OCI-LY1 (cell line): ENCODE measurements at regions not wholly inside any gene's neighbourhood (a gene's known extent, or its start where the extent isn't known, plus 50 kb on each side); places are given as distances from the start of the nearest gene placed in this dataset.

ENCODE experiments used
- H2AFZ ChIP-seq: fragments of 200-600 bp; sonication (generic), shearing (Covaris generic); 2 replicates; pipeline ENCODE4 v1.6.0; 2014; ENCODE audit warnings: antibody characterized with exemption, mild to moderate bottlenecking, low read length
- H3F3A ChIP-seq: fragments of 200-600 bp; sonication (generic), shearing (Covaris generic); 2 replicates; pipeline ENCODE4 v1.6.0; 2014; ENCODE audit warnings: mild to moderate bottlenecking, antibody characterized with exemption, low read length, moderate library complexity; ENCODE audit not compliant: insufficient read depth
- H3K27ac ChIP-seq: fragments of 200-600 bp; sonication (generic); 2 replicates; pipeline ENCODE4 v1.5.1; 2014; ENCODE audit warnings: low read length, mixed run types, mild to moderate bottlenecking, low read depth; ENCODE audit not compliant: poor library complexity, severe bottlenecking
- H3K27me3 ChIP-seq: fragments of 200-600 bp; sonication (generic); 2 replicates; pipeline ENCODE4 v1.6.0; 2014; ENCODE audit warnings: antibody characterized with exemption, mild to moderate bottlenecking, low read length, moderate library complexity; ENCODE audit not compliant: insufficient read depth
- H3K36me3 ChIP-seq: fragments of 200-600 bp; sonication (generic); 2 replicates; pipeline ENCODE4 v1.6.1; 2014; ENCODE audit warnings: mild to moderate bottlenecking, antibody characterized with exemption, low read length, moderate library complexity, mixed read lengths; ENCODE audit not compliant: insufficient read depth
- H3K4me1 ChIP-seq: fragments of 200-600 bp; sonication (generic); 2 replicates; pipeline ENCODE4 v1.5.1; 2014; ENCODE audit warnings: mild to moderate bottlenecking, low read length, moderate library complexity; ENCODE audit not compliant: insufficient read depth, severe bottlenecking
- H3K4me2 ChIP-seq: fragments of 200-600 bp; sonication (generic), shearing (Covaris generic); 2 replicates; pipeline ENCODE4 v1.6.1; 2014; ENCODE audit warnings: low read length
- H3K4me3 ChIP-seq: fragments of 200-600 bp; sonication (generic); 2 replicates; pipeline ENCODE4 v1.5.1; 2014; ENCODE audit warnings: low read length, low read depth, mild to moderate bottlenecking, mixed read lengths; ENCODE audit not compliant: poor library complexity, severe bottlenecking
- H3K79me2 ChIP-seq: fragments of 200-600 bp; shearing (Covaris generic); 2 replicates; pipeline ENCODE4 v1.6.1; 2016; ENCODE audit warnings: mixed run types, low read length, mixed read lengths; ENCODE audit not compliant: insufficient read depth
- H3K9ac ChIP-seq: fragments of 200-600 bp; sonication (generic), shearing (Covaris generic); 2 replicates; pipeline ENCODE4 v1.6.1; 2014; ENCODE audit warnings: mild to moderate bottlenecking, low read length, mixed read lengths
- H3K9me2 ChIP-seq: fragments of 200-600 bp; sonication (generic), shearing (Covaris generic); 2 replicates; pipeline ENCODE4 v1.6.1; 2014; ENCODE audit warnings: low read depth, mild to moderate bottlenecking, low read length, mixed read lengths
- H3K9me3 ChIP-seq: fragments of 200-600 bp; shearing (Covaris generic); 2 replicates; pipeline ENCODE4 v1.6.1; 2014; ENCODE audit warnings: low read length, mixed read lengths
- H4K20me1 ChIP-seq: fragments of 200-600 bp; sonication (generic), shearing (Covaris generic); 2 replicates; pipeline ENCODE4 v1.6.0; 2016; ENCODE audit warnings: mild to moderate bottlenecking, low read length; ENCODE audit not compliant: insufficient read depth
- CTCF ChIP-seq: fragments of 200-600 bp; sonication (generic), shearing (Covaris generic); IDR thresholded peaks from 2 replicates; pipeline ENCODE4 v1.5.1; 2017; ENCODE audit warnings: mild to moderate bottlenecking, antibody characterized with exemption, low read length, moderate library complexity, mixed read lengths
- EZH2 ChIP-seq: fragments of 200-600 bp; sonication (generic), shearing (Covaris generic); IDR thresholded peaks from 2 replicates; pipeline ENCODE4 v1.8.0; 2017; ENCODE audit warnings: borderline replicate concordance, mixed run types, mild to moderate bottlenecking, antibody characterized with exemption, low read length, moderate library complexity, mixed read lengths

DNA sequence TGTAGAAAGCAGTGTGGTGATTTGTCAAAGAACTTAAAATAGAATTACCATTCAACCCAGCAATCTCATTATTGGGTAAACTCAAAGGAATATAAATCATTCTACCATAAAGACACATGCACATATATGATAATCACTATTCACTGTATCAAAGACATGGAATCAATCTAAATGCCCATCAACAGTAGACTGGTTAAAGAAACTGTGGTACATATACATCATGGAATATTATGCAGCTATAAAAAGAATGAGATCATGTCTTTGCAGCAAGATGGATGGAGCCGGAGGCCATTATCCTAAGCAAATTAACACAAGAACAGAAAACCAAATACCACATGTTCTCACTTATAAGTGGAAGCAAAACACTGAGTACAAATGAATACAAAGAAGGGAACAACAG lies 281.5 kb upstream of the MAGI2 start:
- H3K4me2 ChIP-seq: no peak overlapping the region
- H3K4me3 ChIP-seq: no peak overlapping the region
- no peaks in the 10 kb centered on the region for H3K27me3 ChIP-seq
- TF ChIP-seq CTCF (no peak), EZH2 (no peak)
- no peaks in the 10 kb centered on the region for H3K4me1 ChIP-seq
- H2AFZ ChIP-seq: no peak overlapping the region
- H3K27ac ChIP-seq: no peak overlapping the region
- H3F3A ChIP-seq: no peaks in the 10 kb centered on the region
- no peaks in the 10 kb centered on the region for H3K9me2 ChIP-seq
- no peak overlapping the region for H3K9ac ChIP-seq
- no peaks in the 10 kb centered on the region for H4K20me1 ChIP-seq
- H3K9me3 ChIP-seq: peaks cover 5% of the 10 kb centered on the region; the same call in 1 of the 2 replicates
- no peaks in the 10 kb centered on the region for H3K36me3 ChIP-seq
- H3K79me2 ChIP-seq: no peaks in the 10 kb centered on the region

DNA sequence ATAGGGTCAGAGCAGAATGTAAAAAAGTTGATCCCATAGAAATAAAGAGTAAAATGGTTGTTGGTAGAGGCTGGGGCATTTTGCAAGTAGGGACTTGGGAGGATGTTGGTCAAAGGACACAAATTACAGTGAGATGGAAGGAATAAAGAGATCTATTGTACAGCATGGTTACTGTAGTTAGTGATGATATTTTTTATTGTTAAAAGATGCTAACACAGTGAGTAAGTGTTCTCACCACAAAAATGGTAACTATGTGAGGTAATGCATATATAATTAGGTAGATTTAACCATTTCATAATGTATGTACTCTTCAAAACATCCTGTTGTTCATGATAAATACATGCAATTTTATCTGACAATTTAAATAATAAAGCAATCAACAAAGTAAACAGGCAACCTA lies 280.7 kb upstream of the MAGI2 start:
- peaks cover 5% of the 10 kb centered on the region; the same call in 1 of the 2 replicates for H3K9me3 ChIP-seq
- no peaks in the 10 kb centered on the region for H4K20me1 ChIP-seq
- H2AFZ ChIP-seq: no peak overlapping the region
- H3K4me1 ChIP-seq: no peaks in the 10 kb centered on the region
- no peaks in the 10 kb centered on the region for H3K9me2 ChIP-seq
- H3K4me3 ChIP-seq: no peak overlapping the region
- H3K4me2 ChIP-seq: no peak overlapping the region
- no peak overlapping the region for H3K27ac ChIP-seq
- H3K27me3 ChIP-seq: no peaks in the 10 kb centered on the region
- H3F3A ChIP-seq: no peaks in the 10 kb centered on the region
- TF ChIP-seq EZH2 (no peak), CTCF (no peak)
- H3K9ac ChIP-seq: no peak overlapping the region
- H3K36me3 ChIP-seq: no peaks in the 10 kb centered on the region
- no peaks in the 10 kb centered on the region for H3K79me2 ChIP-seq

GRCh38 chr7:79732535-79732934 lies 279.1 kb upstream of the MAGI2 start:
- TF ChIP-seq CTCF: no peak
- TF ChIP-seq EZH2: no peak
- no peaks in the 10 kb centered on the region for H3K36me3 ChIP-seq

More at GRCh38 chr7:79732535-79732934, 279.1 kb upstream of the MAGI2 start:
- Histone ChIP-seq H3K27me3 (no peaks in the 10 kb centered on the region), H3K79me2 (no peaks in the 10 kb centered on the region), H3K4me1 (no peaks in the 10 kb centered on the region), H2AFZ (no peak overlapping the region), H3K9me3 (peaks cover 5% of the 10 kb centered on the region; the same call in 1 of the 2 replicates), H3K4me2 (no peak overlapping the region), H3K4me3 (no peak overlapping the region), H3K9ac (no peak overlapping the region), H3F3A (no peaks in the 10 kb centered on the region), H3K27ac (no peak overlapping the region), H3K9me2 (no peaks in the 10 kb centered on the region), H4K20me1 (no peaks in the 10 kb centered on the region)
